ENCODE measurements at regions not wholly inside any gene's neighbourhood (a gene's known extent, or its start where the extent isn't known, plus 50 kb on each side); places are given as distances from the start of the nearest gene placed in this dataset.

GRCh38 chr2:121818546-121818945 lies 63.1 kb downstream of the TSN start:
- no peak for TF ChIP-seq RNF2 (IDR thresholded peaks at IDR 0.05; ENCODE audit: borderline replicate concordance, low read depth, low read length, missing control alignments, poor library complexity, severe bottlenecking)
- TF ChIP-seq BACH1 (IDR thresholded peaks at IDR 0.05; ENCODE audit: low read length), result no peak
- no peak for TF ChIP-seq BCL11A (IDR thresholded peaks at IDR 0.05; ENCODE audit: low read depth in 2 of 2, low read length in 2 of 2)
- no peak overlapping the region for H2AFZ ChIP-seq (ENCODE audit: low read length)
- H3K27ac ChIP-seq (ENCODE audit: low read depth, low read length), result no peak overlapping the region
- H3K18ac ChIP-seq (ENCODE audit: extremely low read depth, low read length), result no peak overlapping the region; the same call in 1 of the 2 replicates
- H3K79me1 ChIP-seq (ENCODE audit: low read depth, low read length), result no peaks in the 10 kb centered on the region
- no peaks in the 10 kb centered on the region for H3K36me3 ChIP-seq (ENCODE audit: control insufficient read depth in 2 of 4, insufficient read depth in 4 of 4, low read length in 3 of 4)
- no peaks in the 10 kb centered on the region for H3K79me2 ChIP-seq (ENCODE audit: control insufficient read depth in 1 of 2, insufficient read depth in 2 of 2, low read length in 2 of 2)
- H3K9ac ChIP-seq (replicated peaks in 1 of 4; ENCODE audit: extremely low read depth in 1 of 4, low read depth in 3 of 4, low read length in 3 of 4), result no peak overlapping the region
- no peak overlapping the region for H3K23ac ChIP-seq (ENCODE audit: insufficient read length)
- H3K23me2 ChIP-seq (ENCODE audit: low read depth, low read length), result no peaks in the 10 kb centered on the region
- FAIRE-seq (no peak), DNase-seq (ENCODE audit: low read depth in 1 of 2, low spot score in 2 of 2) (no peak)
- no peak overlapping the region for H2BK120ac ChIP-seq (replicated peaks; ENCODE audit: low read depth, low read length)
- ChIA-PET POLR2A (ENCODE audit: partially characterized antibody) (no interaction called here), CTCF (ENCODE audit: partially characterized antibody) (interaction anchor here (1.0 kb wide), 1 partner anchor 688 kb away, joined by 3 read pairs; no protein-coding TSS in a partner anchor)
- H4K5ac ChIP-seq (ENCODE audit: insufficient read length, low read depth, low read length), result no peak overlapping the region
- no peak overlapping the region for H3K56ac ChIP-seq (replicated peaks; ENCODE audit: insufficient read length, low read depth, low read length)
- H2BK20ac ChIP-seq (ENCODE audit: low read length), result peak overlapping the region; percentile 61; the same call in 1 of the 2 replicates
- peaks cover 0 to 1% (median 0%) of the 10 kb centered on the region in 4 experiments; a peak in 1 of 7 replicates for H3K4me1 ChIP-seq (replicated peaks in 1 of 4; ENCODE audit: control insufficient read depth in 3 of 4, insufficient read depth in 4 of 4, low read length in 3 of 4)
- H2AK5ac ChIP-seq (ENCODE audit: low read depth, low read length), result no peak overlapping the region
- no peak overlapping the region for H3K4ac ChIP-seq (replicated peaks; ENCODE audit: insufficient read length, low read depth, low read length)
- no peak overlapping the region for H4K91ac ChIP-seq (replicated peaks; ENCODE audit: insufficient read length, low read length)
- WGBS, 2 experiments (ENCODE audit: extremely low coverage in 1 of 2, insufficient coverage in 1 of 2, insufficient read length in 1 of 2, insufficient replicate concordance in 2 of 2, low coverage in 1 of 2, low lambda C conversion rate in 2 of 2, missing lambda C conversion rate in 1 of 2), result 91% methylated on average over 1 of the region's 1 CpG; no CpG with 5 or more reads in 1 of the 2 experiments
- H2BK15ac ChIP-seq (ENCODE audit: low read length), result no peak overlapping the region
- H3K4me3 ChIP-seq (ENCODE audit: extremely low read depth in 1 of 4, insufficient read depth in 2 of 4, low read depth in 3 of 4, low read length in 4 of 4), result no peak overlapping the region
- H3K9me3 ChIP-seq (ENCODE audit: insufficient read depth in 2 of 2, low read depth in 1 of 2, low read length in 1 of 2), result peaks cover 0 to 2% of the 10 kb centered on the region in 2 experiments; a peak in 1 of 4 replicates
- no peak overlapping the region for H2BK5ac ChIP-seq (ENCODE audit: low read depth, low read length)
- no peak overlapping the region for H3K4me2 ChIP-seq (ENCODE audit: insufficient read depth in 1 of 2, low read depth in 2 of 2, low read length in 2 of 2)
- H4K8ac ChIP-seq (ENCODE audit: extremely low read depth, insufficient read depth, low read length), result no peak overlapping the region
- no peaks in the 10 kb centered on the region for H4K20me1 ChIP-seq (replicated peaks in 1 of 2; ENCODE audit: control insufficient read depth in 1 of 2, insufficient read depth in 2 of 2, low read length in 2 of 2)
- H3K14ac ChIP-seq (ENCODE audit: insufficient read length), result no peak overlapping the region
- no peaks in the 10 kb centered on the region for H3K27me3 ChIP-seq (replicated peaks in 1 of 4; ENCODE audit: control insufficient read depth in 3 of 4, extremely low read depth in 1 of 4, insufficient read depth in 3 of 4, low read length in 3 of 4)
- H2BK12ac ChIP-seq (ENCODE audit: low read depth, low read length), result no peak overlapping the region
